Neural cell (in vitro differentiated cells): ENCODE measurements at regions not wholly inside any gene's neighbourhood (a gene's known extent, or its start where the extent isn't known, plus 50 kb on each side); places are given as distances from the start of the nearest gene placed in this dataset.

ENCODE experiments used
- H2AFZ ChIP-seq: fragments of 200-600, 300-800 bp; sonication (generic), shearing (Covaris generic); 2 replicates; pipeline ENCODE4 v1.6.0; 2014; ENCODE audit warnings: low read depth, mild to moderate bottlenecking, antibody characterized with exemption, low read length, moderate library complexity
- H3F3A ChIP-seq: fragments of 200-600 bp; shearing (Covaris generic); 2 replicates; pipeline ENCODE4 v1.6.1; 2016; ENCODE audit warnings: mild to moderate bottlenecking, moderate library complexity, mixed read lengths, antibody characterized with exemption, low read length; ENCODE audit not compliant: insufficient read depth, poor library complexity, severe bottlenecking
- H3K27ac ChIP-seq: fragments of 200-600, 300-800 bp; sonication (generic), shearing (Covaris generic); 2 replicates; pipeline ENCODE4 v1.5.1; 2014; ENCODE audit warnings: mild to moderate bottlenecking, low read length, moderate library complexity
- H3K27me3 ChIP-seq: fragments of 300-800, 200-600 bp; sonication (generic), shearing (Covaris generic); 2 replicates; pipeline ENCODE4 v1.6.0; 2014; ENCODE audit warnings: mild to moderate bottlenecking, low read depth, low read length, moderate library complexity; ENCODE audit not compliant: insufficient read depth
- H3K36me3 ChIP-seq: fragments of 300-800, 200-600 bp; sonication (generic), shearing (Covaris generic); 2 replicates; pipeline ENCODE4 v1.5.1; 2014; ENCODE audit warnings: mild to moderate bottlenecking, antibody characterized with exemption, low read length, moderate library complexity; ENCODE audit not compliant: insufficient read depth
- H3K4me2 ChIP-seq: fragments of 300-800, 200-600 bp; sonication (generic), shearing (Covaris generic); 2 replicates; pipeline ENCODE4 v1.6.0; 2014; ENCODE audit warnings: mild to moderate bottlenecking, low read length
- H3K4me3 ChIP-seq: fragments of 300-800, 200-600 bp; sonication (generic), shearing (Covaris generic); 2 replicates; pipeline ENCODE4 v1.5.1; 2014; ENCODE audit warnings: mild to moderate bottlenecking, low read length, moderate library complexity
- H3K79me2 ChIP-seq: fragments of 200-600 bp; shearing (Covaris generic); replicated peaks from 2 replicates; pipeline ENCODE4 v1.6.0; 2014; ENCODE audit warnings: mild to moderate bottlenecking, low read length, moderate library complexity; ENCODE audit not compliant: insufficient read depth
- H3K9ac ChIP-seq: fragments of 300-800, 200-600 bp; sonication (generic), shearing (Covaris generic); 2 replicates; pipeline ENCODE4 v1.6.1; 2016; ENCODE audit warnings: mild to moderate bottlenecking, low read length, mixed read lengths
- H3K9me2 ChIP-seq: fragments of 200-600 bp; shearing (Covaris generic); 2 replicates; pipeline ENCODE4 v1.6.1; 2016; ENCODE audit warnings: mild to moderate bottlenecking, low read length, mixed read lengths; ENCODE audit not compliant: insufficient read depth
- H3K9me3 ChIP-seq: fragments of 200-600, 300-800 bp; sonication (generic), shearing (Covaris generic); 2 replicates; pipeline ENCODE4 v1.6.1; 2016; ENCODE audit warnings: mild to moderate bottlenecking, mixed run types, low read length, moderate library complexity, mixed read lengths
- H4K20me1 ChIP-seq: fragments of 200-600 bp; shearing (Covaris generic); 2 replicates; pipeline ENCODE4 v1.6.1; 2016; ENCODE audit warnings: mild to moderate bottlenecking, mixed run types; ENCODE audit not compliant: insufficient read depth
- CTCF ChIP-seq: fragments of 450-650 bp; IDR thresholded peaks from 2 replicates; pipeline ENCODE4 v1.5.1; 2014; ENCODE audit warnings: antibody characterized with exemption, mild to moderate bottlenecking, moderate library complexity; ENCODE audit not compliant: poor library complexity, severe bottlenecking
- EP300 ChIP-seq: fragments of 450-650 bp; conservative IDR thresholded peaks from 2 replicates; pipeline ENCODE4 v1.6.1; 2014; ENCODE audit warnings: antibody characterized with exemption, mild to moderate bottlenecking, moderate library complexity; ENCODE audit not compliant: poor library complexity, severe bottlenecking
- EZH2 ChIP-seq: fragments of 200-600, 300-800 bp; shearing (Covaris generic), sonication (generic); IDR thresholded peaks from 2 replicates; pipeline ENCODE4 v1.6.1; 2014; ENCODE audit warnings: antibody characterized with exemption, low read length, borderline replicate concordance, mild to moderate bottlenecking; ENCODE audit not compliant: insufficient read depth, poor library complexity, severe bottlenecking
- MXI1 ChIP-seq: fragments of 450-650 bp; conservative IDR thresholded peaks from 2 replicates; pipeline ENCODE4 v1.6.1; 2014; ENCODE audit warnings: antibody characterized with exemption, mild to moderate bottlenecking; ENCODE audit not compliant: poor library complexity, severe bottlenecking
- POLR2AphosphoS5 ChIP-seq: IDR thresholded peaks from 2 replicates; pipeline ENCODE4 v1.6.1; 2012
- RAD21 ChIP-seq: fragments of 450-650 bp; conservative IDR thresholded peaks from 2 replicates; pipeline ENCODE4 v1.6.1; 2014; ENCODE audit warnings: antibody characterized with exemption, mild to moderate bottlenecking, moderate library complexity
- REST ChIP-seq: IDR thresholded peaks from 2 replicates; pipeline ENCODE4 v1.6.1; 2012; ENCODE audit warnings: borderline replicate concordance
- SMC3 ChIP-seq: fragments of 450-650 bp; conservative IDR thresholded peaks from 2 replicates; pipeline ENCODE4 v1.6.1; 2014; ENCODE audit warnings: antibody characterized with exemption, mild to moderate bottlenecking, moderate library complexity; ENCODE audit not compliant: poor library complexity
- TAF1 ChIP-seq: IDR thresholded peaks from 2 replicates; pipeline ENCODE4 v1.6.1; 2012; ENCODE audit warnings: low read depth

- Histone ChIP-seq H3K4me2 (no peak overlapping the region), H3K4me3 (no peak overlapping the region), H3K79me2 (no peaks in the 10 kb centered on the region), H3K9me2 (no peaks in the 10 kb centered on the region), H2AFZ (no peak overlapping the region), H3K27me3 (no peaks in the 10 kb centered on the region), H3K27ac (no peak overlapping the region), H3K9me3 (no peaks in the 10 kb centered on the region), H4K20me1 (no peaks in the 10 kb centered on the region), H3K36me3 (no peaks in the 10 kb centered on the region), H3F3A (no peaks in the 10 kb centered on the region), H3K9ac (no peak overlapping the region)
- TF ChIP-seq EP300 (no peak), SMC3 (no peak), CTCF (no peak), EZH2 (no peak), POLR2AphosphoS5 (no peak), MXI1 (no peak), REST (no peak), TAF1 (no peak), RAD21 (no peak)
Measured at GRCh38 chr4:4694827-4695226, 153.0 kb upstream of the STX18 start.

DNA sequence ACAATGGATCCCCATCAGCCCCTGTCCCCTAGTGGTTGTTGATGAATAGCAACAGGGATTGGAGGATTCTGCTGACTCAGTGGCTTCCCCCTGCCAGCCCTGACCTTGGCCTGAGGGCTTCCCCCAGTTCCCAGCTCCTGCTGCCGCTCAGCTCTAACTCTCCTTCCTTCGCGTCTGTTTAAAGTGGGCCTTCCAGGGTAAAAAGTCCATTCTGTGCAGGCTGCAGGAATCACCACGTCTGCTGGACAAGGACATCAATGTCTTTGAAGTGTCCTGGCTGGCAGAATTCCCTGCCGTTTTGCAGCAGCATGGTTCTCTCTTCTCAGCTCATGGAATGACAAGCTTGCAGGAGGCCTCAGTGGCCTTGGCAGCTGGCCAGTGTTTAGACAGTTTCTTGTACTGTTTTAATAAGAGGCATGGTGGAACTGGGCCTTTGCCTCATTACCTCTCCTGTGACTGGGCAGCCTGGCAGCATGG, 152.5 kb upstream of the STX18 start:
- Histone ChIP-seq H3K27me3 (no peaks in the 10 kb centered on the region), H3K9me3 (no peaks in the 10 kb centered on the region), H4K20me1 (no peaks in the 10 kb centered on the region), H3K79me2 (no peaks in the 10 kb centered on the region), H3K27ac (no peak overlapping the region), H3K9ac (no peak overlapping the region), H3K4me2 (no peak overlapping the region), H3F3A (no peaks in the 10 kb centered on the region), H3K36me3 (no peaks in the 10 kb centered on the region), H3K4me3 (no peak overlapping the region), H3K9me2 (no peaks in the 10 kb centered on the region), H2AFZ (no peak overlapping the region)
- TF ChIP-seq POLR2AphosphoS5 (no peak), CTCF (no peak), MXI1 (no peak), EZH2 (no peak)
